ENCODE measurements at regions not wholly inside any gene's neighbourhood (a gene's known extent, or its start where the extent isn't known, plus 50 kb on each side); places are given as distances from the start of the nearest gene placed in this dataset.

DNA sequence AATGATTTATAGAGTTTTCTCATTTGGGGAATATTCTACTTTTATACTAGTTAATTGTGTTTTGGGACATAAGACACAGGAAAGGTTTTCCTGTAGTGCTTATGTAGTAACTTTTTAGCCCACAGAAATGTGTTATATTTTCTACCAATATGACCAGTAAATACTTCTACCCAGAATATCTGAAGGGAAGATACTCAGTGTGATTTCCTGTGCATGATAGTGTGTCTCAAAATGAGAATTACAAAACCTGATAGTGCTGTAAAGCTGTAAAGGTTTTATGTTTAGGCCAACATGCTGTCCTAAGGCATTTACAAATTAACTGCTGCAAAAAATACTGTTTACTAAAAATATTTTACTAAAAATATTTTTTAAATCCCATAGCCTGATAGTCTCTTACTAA, 126.8 kb downstream of the RXFP2 start:
- H3K27ac Mint-ChIP-seq = no peak overlapping the region
- H3K4me1 Mint-ChIP-seq (ENCODE audit: unreplicated experiment) = peaks cover 7% of the 10 kb centered on the region
- H3K4me3 Mint-ChIP-seq = no peak overlapping the region
- no peak for DNase-seq (ENCODE audit: extremely low spot score, unreplicated experiment)
- H3K9me3 Mint-ChIP-seq = no peaks in the 10 kb centered on the region
- no peaks in the 10 kb centered on the region for H3K36me3 Mint-ChIP-seq
- TF ChIP-seq, protein P1, sequence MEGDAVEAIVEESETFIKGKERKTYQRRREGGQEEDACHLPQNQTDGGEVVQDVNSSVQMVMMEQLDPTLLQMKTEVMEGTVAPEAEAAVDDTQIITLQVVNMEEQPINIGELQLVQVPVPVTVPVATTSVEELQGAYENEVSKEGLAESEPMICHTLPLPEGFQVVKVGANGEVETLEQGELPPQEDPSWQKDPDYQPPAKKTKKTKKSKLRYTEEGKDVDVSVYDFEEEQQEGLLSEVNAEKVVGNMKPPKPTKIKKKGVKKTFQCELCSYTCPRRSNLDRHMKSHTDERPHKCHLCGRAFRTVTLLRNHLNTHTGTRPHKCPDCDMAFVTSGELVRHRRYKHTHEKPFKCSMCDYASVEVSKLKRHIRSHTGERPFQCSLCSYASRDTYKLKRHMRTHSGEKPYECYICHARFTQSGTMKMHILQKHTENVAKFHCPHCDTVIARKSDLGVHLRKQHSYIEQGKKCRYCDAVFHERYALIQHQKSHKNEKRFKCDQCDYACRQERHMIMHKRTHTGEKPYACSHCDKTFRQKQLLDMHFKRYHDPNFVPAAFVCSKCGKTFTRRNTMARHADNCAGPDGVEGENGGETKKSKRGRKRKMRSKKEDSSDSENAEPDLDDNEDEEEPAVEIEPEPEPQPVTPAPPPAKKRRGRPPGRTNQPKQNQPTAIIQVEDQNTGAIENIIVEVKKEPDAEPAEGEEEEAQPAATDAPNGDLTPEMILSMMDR (conservative IDR thresholded peaks at IDR 0.05) = no peak
- H3K27me3 Mint-ChIP-seq = no peaks in the 10 kb centered on the region

DNA sequence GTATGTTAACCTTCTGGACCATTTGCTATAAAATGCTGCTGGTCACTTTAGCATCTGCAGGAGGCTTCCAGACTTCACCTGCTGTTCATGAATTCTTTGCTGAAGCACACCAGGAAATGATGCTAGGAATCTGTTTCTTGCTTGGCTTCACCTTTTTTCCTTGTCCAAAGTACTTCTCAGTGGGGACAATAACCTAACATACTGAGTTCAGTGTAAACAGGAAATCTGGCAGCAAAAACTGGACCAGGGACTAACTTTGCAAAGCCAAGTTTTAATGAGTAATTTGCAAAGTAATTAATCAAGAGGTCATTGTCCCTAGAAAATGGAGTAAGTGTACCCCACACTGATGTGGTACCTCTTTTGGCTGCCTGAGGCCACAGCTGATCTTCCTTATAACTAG, 128.4 kb downstream of the RXFP2 start:
- peaks cover 7% of the 10 kb centered on the region for H3K4me1 Mint-ChIP-seq (ENCODE audit: unreplicated experiment)
- no peaks in the 10 kb centered on the region for H3K27me3 Mint-ChIP-seq

DNA sequence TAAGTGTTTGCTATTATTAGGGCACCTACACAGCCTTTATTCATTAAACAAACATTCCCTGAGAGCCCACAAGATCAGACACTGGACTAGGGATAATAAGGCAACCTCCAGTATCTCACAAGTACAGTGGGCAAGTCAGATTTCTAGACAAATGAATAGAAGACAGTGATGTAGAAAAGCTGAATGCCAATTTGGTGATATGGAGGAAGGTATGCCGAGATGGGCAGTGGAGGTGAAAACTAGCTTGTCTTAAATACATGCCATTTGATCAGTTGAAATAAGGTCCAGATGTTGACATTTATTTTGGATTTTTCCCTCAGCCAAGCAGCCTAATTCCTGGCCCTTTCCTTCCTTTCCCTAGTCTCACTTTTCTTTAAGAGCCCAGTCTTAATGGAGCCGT, 130.3 kb downstream of the RXFP2 start:
- TF ChIP-seq, protein P1 (conservative IDR thresholded peaks at IDR 0.05) = no peak
- Mint-ChIP-seq H3K36me3 (no peaks in the 10 kb centered on the region), H3K27ac (no peak overlapping the region), H3K4me1 (ENCODE audit: unreplicated experiment) (peaks cover 7% of the 10 kb centered on the region), H3K4me3 (no peak overlapping the region), H3K9me3 (no peaks in the 10 kb centered on the region), H3K27me3 (no peaks in the 10 kb centered on the region)
- DNase-seq (ENCODE audit: extremely low spot score, unreplicated experiment) = no peak

More for the DNA sequence above, 128.4 kb downstream of the RXFP2 start:
- no peaks in the 10 kb centered on the region for H3K36me3 Mint-ChIP-seq
- TF ChIP-seq, protein P1 (conservative IDR thresholded peaks at IDR 0.05) = no peak
- DNase-seq (ENCODE audit: extremely low spot score, unreplicated experiment) = no peak
- H3K27ac Mint-ChIP-seq = no peak overlapping the region
- H3K9me3 Mint-ChIP-seq = no peaks in the 10 kb centered on the region
- H3K4me3 Mint-ChIP-seq = no peak overlapping the region

DNA sequence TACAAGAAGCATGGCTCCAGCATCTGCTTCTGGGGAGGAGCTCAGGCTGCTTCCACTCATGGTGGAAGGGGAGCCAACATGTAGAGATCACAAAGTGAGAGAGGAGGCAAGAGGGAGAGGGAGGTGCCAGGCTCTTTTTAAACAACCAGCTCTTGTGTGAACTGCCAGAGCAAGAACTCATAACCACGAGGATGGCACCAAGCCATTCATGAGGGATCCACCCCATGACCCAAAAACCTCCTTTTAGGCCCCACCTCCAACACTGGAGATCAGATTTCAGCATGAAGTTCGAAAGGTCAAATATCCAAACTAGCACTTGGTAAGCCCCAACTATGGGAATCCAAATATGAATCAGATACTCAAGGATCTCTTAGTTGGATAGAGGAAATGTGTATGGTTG, 131.2 kb downstream of the RXFP2 start:
- H3K36me3 Mint-ChIP-seq = no peaks in the 10 kb centered on the region
- H3K9me3 Mint-ChIP-seq = no peaks in the 10 kb centered on the region
- H3K4me1 Mint-ChIP-seq (ENCODE audit: unreplicated experiment) = peaks cover 7% of the 10 kb centered on the region
- no peak overlapping the region for H3K4me3 Mint-ChIP-seq
- H3K27ac Mint-ChIP-seq = no peak overlapping the region
- TF ChIP-seq, protein P1 (conservative IDR thresholded peaks at IDR 0.05) = no peak
- no peak for DNase-seq (ENCODE audit: extremely low spot score, unreplicated experiment)
- no peaks in the 10 kb centered on the region for H3K27me3 Mint-ChIP-seq

DNA sequence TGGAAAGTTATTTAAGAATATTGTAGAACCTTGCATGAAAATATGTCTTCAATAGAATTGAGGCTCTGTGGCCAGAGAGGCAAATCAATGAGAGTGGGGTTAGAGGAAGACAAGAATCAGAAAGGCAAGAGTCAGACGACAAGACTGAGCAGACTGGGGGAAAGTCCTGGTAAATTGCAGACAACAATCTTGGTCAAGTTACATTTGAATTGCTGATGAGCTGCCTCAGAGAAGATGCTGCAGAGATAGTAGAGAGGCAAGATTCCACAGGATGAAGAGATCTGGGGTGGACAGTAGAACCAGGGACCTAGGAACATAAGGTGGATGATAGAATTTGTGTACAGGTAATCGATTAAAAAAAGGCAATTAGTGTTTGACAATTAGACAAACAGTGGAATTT, 133.8 kb downstream of the RXFP2 start:
- H3K4me3 Mint-ChIP-seq = no peak overlapping the region
- TF ChIP-seq, protein P1 (conservative IDR thresholded peaks at IDR 0.05) = no peak
- no peaks in the 10 kb centered on the region for H3K36me3 Mint-ChIP-seq
- DNase-seq (ENCODE audit: extremely low spot score, unreplicated experiment) = no peak
- no peaks in the 10 kb centered on the region for H3K27me3 Mint-ChIP-seq
- peaks cover 7% of the 10 kb centered on the region for H3K4me1 Mint-ChIP-seq (ENCODE audit: unreplicated experiment)
- H3K27ac Mint-ChIP-seq = no peak overlapping the region
- H3K9me3 Mint-ChIP-seq = no peaks in the 10 kb centered on the region

DNA sequence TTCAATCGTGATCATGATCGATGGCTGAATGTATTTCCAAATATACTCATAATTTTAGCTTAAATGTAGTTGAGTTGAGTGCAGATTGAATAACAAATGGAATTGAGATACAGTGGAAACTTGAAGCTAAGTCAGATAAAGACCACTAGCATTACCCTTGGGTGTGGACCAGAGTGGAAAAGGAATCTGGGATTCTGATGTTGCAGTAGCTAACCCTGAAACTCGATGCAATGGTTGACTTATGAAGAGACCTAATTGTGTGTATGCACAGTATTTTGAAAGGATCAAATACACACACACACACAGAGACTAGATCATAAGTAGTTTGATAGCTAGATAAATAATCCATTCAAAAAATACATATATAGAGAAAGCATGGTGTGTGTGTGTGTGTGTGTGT, 135.8 kb downstream of the RXFP2 start:
- TF ChIP-seq, protein P1 (conservative IDR thresholded peaks at IDR 0.05) = no peak
- DNase-seq (ENCODE audit: extremely low spot score, unreplicated experiment) = no peak
- no peaks in the 10 kb centered on the region for H3K36me3 Mint-ChIP-seq

More for the DNA sequence above, 135.8 kb downstream of the RXFP2 start:
- Mint-ChIP-seq H3K27me3 (no peaks in the 10 kb centered on the region), H3K4me3 (no peak overlapping the region), H3K4me1 (ENCODE audit: unreplicated experiment) (peaks cover 4% of the 10 kb centered on the region), H3K27ac (no peak overlapping the region), H3K9me3 (no peaks in the 10 kb centered on the region)
